SK-N-SH (cell line): ENCODE measurements at regions not wholly inside any gene's neighbourhood (a gene's known extent, or its start where the extent isn't known, plus 50 kb on each side); places are given as distances from the start of the nearest gene placed in this dataset.

Experiments
- CTCF ChIA-PET: fragments of 300-600, 350-600 bp; formaldehyde crosslinking; extraction: SDS; loops from one replicate; lab custom pipeline; 2021; lab: Yijun Ruan, JAX
- POLR2A ChIA-PET: fragments of 350-600 bp; sonication (Branson Sonifier 250); formaldehyde crosslinking; extraction: SDS; loops from one replicate; lab custom pipeline; 2020; ENCODE audit warnings: antibody characterized with exemption, inconsistent platforms; lab: Yijun Ruan, JAX
- DNase-seq: peaks from one replicate; pipeline ENCODE4 v3.0.0; 2012
- H2AFZ ChIP-seq: fragments of 200-600 bp; sonication (generic); 2 replicates; pipeline ENCODE4 v1.8.1; 2016; ENCODE audit warnings: antibody characterized with exemption, mild to moderate bottlenecking, low read depth
- H3F3A ChIP-seq: fragments of 200-600 bp; sonication (generic); replicated peaks from 2 replicates; pipeline ENCODE3; 2016; ENCODE audit warnings: antibody characterized with exemption, mild to moderate bottlenecking; ENCODE audit not compliant: insufficient read depth
- H3K27ac ChIP-seq, 2 experiments: fragments of 200-500 bp in 1 of 2; fragments of 200-600 bp in 1 of 2; sonication (Bioruptor generic) in 1 of 2; sonication (generic), shearing (Covaris generic) in 1 of 2; 2 replicates each; pipeline versions ENCODE4 v1.5.1 to v1.6.1; 2014 to 2016; ENCODE audit warnings: low read depth in 2 of 2, inconsistent platforms in 1 of 2, low read length in 1 of 2, mild to moderate bottlenecking in 1 of 2, mixed read lengths in 1 of 2
- H3K27me3 ChIP-seq: fragments of 200-600 bp; sonication (generic), shearing (Covaris generic); 2 replicates; pipeline ENCODE4 v1.6.1; 2016; ENCODE audit warnings: mixed run types; ENCODE audit not compliant: insufficient read depth
- H3K36me3 ChIP-seq, 2 experiments: fragments of 200-500 bp in 1 of 2; fragments of 200-600 bp in 1 of 2; sonication (Bioruptor generic) in 1 of 2; sonication (generic) in 1 of 2; replicated peaks in 1 of 2; 2 replicates each; pipeline versions ENCODE3 to v1.5.1; 2014 to 2016; ENCODE audit warnings: low read length in 1 of 2, mild to moderate bottlenecking in 1 of 2; ENCODE audit not compliant: insufficient read depth in 2 of 2, control insufficient read depth in 1 of 2
- H3K4me1 ChIP-seq, 2 experiments: fragments of 200-500 bp in 1 of 2; fragments of 200-600 bp in 1 of 2; sonication (Bioruptor generic) in 1 of 2; sonication (generic), shearing (Covaris generic) in 1 of 2; 2 replicates each; pipeline versions ENCODE4 v1.5.1 to v1.6.1; 2014 to 2016; ENCODE audit warnings: low read depth in 1 of 2, low read length in 1 of 2, mixed run types in 1 of 2; ENCODE audit not compliant: insufficient read depth in 2 of 2, control insufficient read depth in 1 of 2
- H3K4me2 ChIP-seq: fragments of 200-600 bp; sonication (generic), shearing (Covaris generic); 2 replicates; pipeline ENCODE4 v1.6.1; 2017; ENCODE audit warnings: mixed run types
- H3K4me3 ChIP-seq, 2 experiments: fragments of 200-500 bp in 1 of 2; fragments of 200-600 bp in 1 of 2; sonication (Bioruptor generic) in 1 of 2; sonication (generic), shearing (Covaris generic) in 1 of 2; 2 replicates each; pipeline versions ENCODE4 v1.5.1 to v1.8.1; 2014 to 2016; ENCODE audit warnings: low read depth in 2 of 2, inconsistent platforms in 1 of 2, low read length in 1 of 2, mild to moderate bottlenecking in 1 of 2, mixed read lengths in 1 of 2, moderate library complexity in 1 of 2
- H3K79me2 ChIP-seq: fragments of 200-600 bp; sonication (generic); 2 replicates; pipeline ENCODE4 v1.8.1; 2017; ENCODE audit warnings: mild to moderate bottlenecking; ENCODE audit not compliant: insufficient read depth
- H3K9ac ChIP-seq: fragments of 200-600 bp; sonication (generic); 2 replicates; pipeline ENCODE4 v1.6.1; 2017; ENCODE audit warnings: mixed run types
- H3K9me2 ChIP-seq: fragments of 200-600 bp; sonication (generic); 2 replicates; pipeline ENCODE4 v1.6.1; 2017; ENCODE audit warnings: mixed run types
- H3K9me3 ChIP-seq: fragments of 200-600 bp; sonication (generic); 2 replicates; pipeline ENCODE4 v1.6.1; 2017; ENCODE audit warnings: mixed run types, mild to moderate bottlenecking, moderate library complexity
- H4K20me1 ChIP-seq: fragments of 200-600 bp; sonication (generic); 2 replicates; pipeline ENCODE4 v1.6.1; 2017; ENCODE audit warnings: mild to moderate bottlenecking, mixed run types; ENCODE audit not compliant: insufficient read depth
- CHD2 ChIP-seq: fragments of 150-350 bp; IDR thresholded peaks from 2 replicates; pipeline ENCODE4 v1.6.1; 2018; ENCODE audit warnings: low read length; ENCODE audit not compliant: partially characterized antibody
- CTCF ChIP-seq: fragments of 200-600 bp; sonication (generic); IDR thresholded peaks from 2 replicates; pipeline ENCODE4 v1.6.1; 2017; ENCODE audit warnings: antibody characterized with exemption, mild to moderate bottlenecking, moderate library complexity
- FOSL2 ChIP-seq: IDR thresholded peaks from 2 replicates; pipeline ENCODE4 v1.4.0; 2012; ENCODE audit warnings: low read depth, mild to moderate bottlenecking, moderate library complexity, borderline replicate concordance
- GABPA ChIP-seq: IDR thresholded peaks from 2 replicates; pipeline ENCODE4 v1.4.0; 2012; ENCODE audit warnings: low read depth, mild to moderate bottlenecking
- GATA2 ChIP-seq: sonication (generic); formaldehyde crosslinking; IDR thresholded peaks from 2 replicates; pipeline ENCODE4 v1.5.0; 2020; ENCODE audit warnings: mild to moderate bottlenecking, missing genetic modification reagents
- IRF3 ChIP-seq: fragments of 150-350 bp; IDR thresholded peaks from 2 replicates; pipeline ENCODE4 v1.6.1; 2016; ENCODE audit warnings: mild to moderate bottlenecking, low read depth, low read length
- JUND ChIP-seq: IDR thresholded peaks from 2 replicates; pipeline ENCODE4 v1.4.0; 2012
- MAX ChIP-seq: IDR thresholded peaks from 2 replicates; pipeline ENCODE4 v1.4.0; 2012; ENCODE audit warnings: low read depth
- MEF2A ChIP-seq: IDR thresholded peaks from 2 replicates; pipeline ENCODE4 v1.4.0; 2012; ENCODE audit warnings: low read depth, borderline replicate concordance
- NRF1 ChIP-seq: IDR thresholded peaks from 2 replicates; pipeline ENCODE4 v1.6.1; 2012; ENCODE audit warnings: low read depth, mild to moderate bottlenecking, low read length
- PBX3 ChIP-seq: IDR thresholded peaks from 2 replicates; pipeline ENCODE4; 2012
- RAD21 ChIP-seq: IDR thresholded peaks from 2 replicates; pipeline ENCODE4 v1.6.1; 2012; ENCODE audit warnings: mild to moderate bottlenecking, low read length
- RCOR1 ChIP-seq: fragments of 150-350 bp; IDR thresholded peaks from 2 replicates; pipeline ENCODE4 v1.6.1; 2017; ENCODE audit warnings: antibody characterized with exemption, low read length
- REST ChIP-seq: IDR thresholded peaks from 2 replicates; pipeline ENCODE4 v1.6.1; 2012; ENCODE audit warnings: mild to moderate bottlenecking, low read depth, low read length, moderate library complexity
- RFX5 ChIP-seq: IDR thresholded peaks from 2 replicates; pipeline ENCODE4 v1.6.1; 2012; ENCODE audit warnings: mild to moderate bottlenecking, improper control_type of control experiment, low read length
- SIN3A ChIP-seq: IDR thresholded peaks from 2 replicates; pipeline ENCODE4 v1.6.1; 2012; ENCODE audit warnings: low read depth, mild to moderate bottlenecking, low read length, moderate library complexity, borderline replicate concordance
- SMC3 ChIP-seq: IDR thresholded peaks from 2 replicates; pipeline ENCODE4 v1.6.1; 2012; ENCODE audit warnings: low read depth, low read length, improper control_type of control experiment
- TCF12 ChIP-seq: IDR thresholded peaks from 2 replicates; pipeline ENCODE4 v1.4.0; 2012
- USF2 ChIP-seq: fragments of 150-350 bp; IDR thresholded peaks from 2 replicates; pipeline ENCODE4 v1.6.1; 2017; ENCODE audit warnings: antibody characterized with exemption, low read length, low read depth, borderline replicate concordance
- ZBTB33 ChIP-seq: IDR thresholded peaks from 2 replicates; pipeline ENCODE4 v1.4.0; 2012; ENCODE audit warnings: low read depth, borderline replicate concordance
- WGBS: methylation state at CpG from one replicate; pipeline ENCODE4 v1.1.6; 2017; ENCODE audit warnings: low lambda C conversion rate; 5-methylcytosine and 5-hydroxymethylcytosine counted together

GRCh38 chr6:159501558-159501957 lies 191.5 kb downstream of the SOD2 start (continued):
- TF ChIP-seq PBX3 (no peak), MAX (no peak)

GRCh38 chr6:159499034-159499433 lies 194.0 kb downstream of the SOD2 start:
- Histone ChIP-seq H3K27me3 (no peaks in the 10 kb centered on the region), H3K4me3 (no peak overlapping the region), H3K36me3 (no peaks in the 10 kb centered on the region), H3K79me2 (no peaks in the 10 kb centered on the region), H3K9me2 (no peaks in the 10 kb centered on the region), H4K20me1 (no peaks in the 10 kb centered on the region), H3K27ac (no peak overlapping the region), H2AFZ (no peak overlapping the region), H3K9me3 (no peaks in the 10 kb centered on the region; the same call in 1 of the 2 replicates), H3K9ac (no peak overlapping the region), H3K4me2 (no peak overlapping the region), H3F3A (no peaks in the 10 kb centered on the region), H3K4me1 (no peaks in the 10 kb centered on the region)
- WGBS: 0% methylated on average over 3 of the region's 3 CpGs
- CTCF ChIA-PET: interaction anchor here (1.1 kb wide), 1 partner anchor 325 kb away, joined by 3 read pairs; no protein-coding TSS in a partner anchor
- no peak for DNase-seq
- POLR2A ChIA-PET: no interaction called here
- no peak for TF ChIP-seq TCF12
- no peak for TF ChIP-seq FOSL2
- no peak for TF ChIP-seq USF2
- no peak for TF ChIP-seq SMC3
- TF ChIP-seq REST: no peak
- TF ChIP-seq RAD21: no peak
- no peak for TF ChIP-seq RFX5
- TF ChIP-seq IRF3: no peak
- no peak for TF ChIP-seq JUND
- TF ChIP-seq CTCF: no peak
- TF ChIP-seq GATA2 (CRISPR knock-in tag): no peak
- no peak for TF ChIP-seq ZBTB33
- TF ChIP-seq CHD2: no peak
- TF ChIP-seq RCOR1: no peak
- no peak for TF ChIP-seq GABPA
- TF ChIP-seq NRF1: no peak
- TF ChIP-seq SIN3A: no peak
- TF ChIP-seq PBX3: no peak
- no peak for TF ChIP-seq MEF2A
